GM12891 (cell line): ENCODE measurements at regions not wholly inside any gene's neighbourhood (a gene's known extent, or its start where the extent isn't known, plus 50 kb on each side); places are given as distances from the start of the nearest gene placed in this dataset.

Experiments
- POLR2A ChIP-seq: IDR thresholded peaks from 2 replicates; pipeline ENCODE4 v1.6.1; 2011; ENCODE audit warnings: low read depth, low read length, control low read depth
- POLR2AphosphoS5 ChIP-seq: IDR thresholded peaks from 2 replicates; pipeline ENCODE4 v1.6.1; 2011; ENCODE audit warnings: low read depth, low read length, control low read depth
- TAF1 ChIP-seq: IDR thresholded peaks from 2 replicates; pipeline ENCODE4 v1.6.1; 2011; ENCODE audit warnings: low read depth, low read length, control low read depth

- TF ChIP-seq POLR2A (no peak), TAF1 (no peak), POLR2AphosphoS5 (no peak)
Measured at GRCh38 chr18:53702480-53702879, 522.0 kb downstream of the MBD2 start.
